ENCODE measurements at regions not wholly inside any gene's neighbourhood (a gene's known extent, or its start where the extent isn't known, plus 50 kb on each side); places are given as distances from the start of the nearest gene placed in this dataset.

GRCh38 chr17:77321649-77322513 lies 181.1 kb downstream of the SEC14L1 start:
- DNase-seq (ENCODE audit: low read depth) = no peak

- DNase-seq (ENCODE audit: low read depth) = peak; percentile 92
These were observed 182.0 kb downstream of the SEC14L1 start for GRCh38 chr17:77322514-77323412.

GRCh38 chr17:77323413-77324171 lies 182.8 kb downstream of the SEC14L1 start:
- DNase-seq (ENCODE audit: low read depth) = no peak

DNA sequence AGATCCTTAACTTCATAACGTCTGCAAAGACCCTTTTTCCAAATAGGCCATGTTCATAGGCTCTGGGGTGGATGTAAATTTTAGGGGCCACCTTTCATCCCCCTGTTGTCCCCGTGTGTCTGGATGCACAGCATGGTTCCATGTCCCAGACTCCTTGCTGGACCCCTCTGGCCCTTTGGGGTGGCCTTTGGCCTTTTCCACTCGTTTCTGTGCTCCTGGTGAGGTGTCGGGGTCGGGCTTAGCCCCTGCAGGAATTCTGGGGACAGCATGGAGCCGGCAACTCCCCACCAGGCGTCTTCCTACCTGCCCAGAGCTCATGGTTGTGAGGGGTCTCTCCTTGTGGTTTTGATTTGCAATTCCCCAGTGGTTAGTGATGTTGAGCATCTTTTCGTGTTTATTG lies 183.5 kb downstream of the SEC14L1 start:
- no peak for DNase-seq (ENCODE audit: low read depth)

DNA sequence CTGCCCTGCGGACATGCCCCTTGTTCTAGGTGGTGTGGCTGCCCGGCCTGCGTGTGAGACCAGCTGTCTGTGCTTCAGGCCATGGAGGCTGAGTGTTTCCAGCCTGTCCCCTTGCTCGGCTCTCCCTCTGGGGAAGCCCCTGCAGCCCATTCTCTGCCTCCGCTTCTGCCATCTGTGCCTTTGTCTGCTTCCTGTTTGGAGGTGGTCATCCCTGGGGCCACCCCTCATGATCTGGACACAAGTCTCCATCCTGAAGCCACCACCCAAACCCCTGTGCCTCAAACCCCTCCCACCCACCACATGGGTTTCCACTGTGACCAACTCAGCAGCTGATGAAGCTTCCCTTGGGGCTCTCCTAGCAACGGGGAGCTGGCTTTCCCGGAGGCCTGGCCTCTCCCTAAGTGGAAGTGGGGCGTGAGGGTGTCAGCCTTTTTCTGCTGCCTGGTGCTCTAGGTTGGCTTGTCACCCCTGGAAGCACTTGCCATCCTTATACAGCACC lies 184.9 kb downstream of the SEC14L1 start:
- DNase-seq (ENCODE audit: low read depth) = no peak

DNA sequence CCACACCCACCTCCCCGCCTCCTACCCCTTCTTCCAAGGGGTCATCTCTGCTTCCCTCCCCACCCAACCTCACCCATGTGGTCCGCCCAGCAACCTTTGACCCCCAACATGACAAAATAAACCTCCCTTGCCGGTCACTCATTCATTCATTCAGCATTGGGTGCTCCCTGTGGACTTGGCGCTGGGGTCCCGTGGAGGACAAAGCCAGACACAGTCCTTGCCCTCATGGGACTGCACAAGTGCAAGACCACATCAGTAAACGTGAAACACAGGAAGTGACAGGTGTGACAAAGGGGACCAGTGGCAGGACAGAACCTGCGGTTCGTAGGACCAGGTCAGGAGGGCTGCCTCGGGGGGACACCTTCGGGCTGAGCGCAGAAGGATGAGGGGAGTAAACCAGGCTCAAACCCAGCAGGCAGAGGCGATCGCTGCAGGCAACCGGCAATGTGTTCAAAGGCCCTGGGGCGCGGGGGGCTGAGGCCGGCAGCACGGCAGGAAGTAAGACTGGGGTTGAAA lies 185.4 kb downstream of the SEC14L1 start:
- DNase-seq (ENCODE audit: low read depth) = no peak

GRCh38 chr17:77326636-77327035 lies 185.9 kb downstream of the SEC14L1 start:
- no peak for DNase-seq (ENCODE audit: low read depth)

- no peak for DNase-seq (ENCODE audit: low read depth)
These were observed 186.4 kb downstream of the SEC14L1 start for GRCh38 chr17:77327181-77327565.

DNA sequence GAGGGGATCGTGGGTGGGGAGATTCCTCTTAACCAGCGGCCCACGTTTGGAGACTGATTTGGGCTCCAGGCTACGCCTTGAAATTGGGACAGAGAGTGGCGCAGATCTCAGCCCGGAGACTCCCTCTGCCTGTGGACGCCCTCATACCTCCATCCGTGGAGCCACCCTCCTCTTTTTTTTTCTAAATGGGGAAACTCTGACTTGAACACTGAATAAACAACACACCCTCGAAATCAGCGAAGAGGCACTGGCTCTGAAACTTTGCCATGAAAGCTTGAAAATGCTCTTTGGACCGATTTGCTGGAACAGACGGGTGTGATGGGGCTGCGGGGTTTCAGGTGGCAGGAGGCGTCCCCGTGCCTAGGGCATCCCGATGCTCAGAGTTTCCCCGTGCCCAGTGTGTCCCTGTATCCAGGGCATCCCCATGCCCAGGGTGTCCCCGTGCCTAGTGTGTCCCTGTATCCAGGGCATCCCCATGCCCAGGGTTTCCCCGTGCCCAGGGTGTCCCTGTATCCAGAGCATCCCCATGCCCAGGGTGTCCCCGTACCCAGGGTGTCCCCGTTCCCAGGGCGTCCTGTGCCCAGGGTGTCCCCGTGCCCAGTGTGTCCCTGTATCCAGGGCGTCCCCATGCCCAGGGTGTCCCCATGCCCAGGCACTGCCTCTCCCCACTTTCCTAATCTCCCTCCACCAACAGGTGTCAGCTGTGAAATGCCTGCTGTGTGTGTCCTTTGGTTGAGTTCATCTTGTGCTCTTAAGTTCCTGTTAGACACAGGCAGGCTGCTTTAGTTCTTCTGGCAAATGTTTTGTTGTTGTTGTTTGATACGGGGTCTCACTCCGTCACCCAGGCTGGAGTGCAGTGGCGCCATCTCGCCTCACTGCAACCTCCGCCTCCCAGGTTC lies 187.0 kb downstream of the SEC14L1 start:
- no peak for DNase-seq (ENCODE audit: low read depth)

GRCh38 chr17:77328823-77329740 lies 188.3 kb downstream of the SEC14L1 start:
- DNase-seq (ENCODE audit: low read depth) = no peak

DNA sequence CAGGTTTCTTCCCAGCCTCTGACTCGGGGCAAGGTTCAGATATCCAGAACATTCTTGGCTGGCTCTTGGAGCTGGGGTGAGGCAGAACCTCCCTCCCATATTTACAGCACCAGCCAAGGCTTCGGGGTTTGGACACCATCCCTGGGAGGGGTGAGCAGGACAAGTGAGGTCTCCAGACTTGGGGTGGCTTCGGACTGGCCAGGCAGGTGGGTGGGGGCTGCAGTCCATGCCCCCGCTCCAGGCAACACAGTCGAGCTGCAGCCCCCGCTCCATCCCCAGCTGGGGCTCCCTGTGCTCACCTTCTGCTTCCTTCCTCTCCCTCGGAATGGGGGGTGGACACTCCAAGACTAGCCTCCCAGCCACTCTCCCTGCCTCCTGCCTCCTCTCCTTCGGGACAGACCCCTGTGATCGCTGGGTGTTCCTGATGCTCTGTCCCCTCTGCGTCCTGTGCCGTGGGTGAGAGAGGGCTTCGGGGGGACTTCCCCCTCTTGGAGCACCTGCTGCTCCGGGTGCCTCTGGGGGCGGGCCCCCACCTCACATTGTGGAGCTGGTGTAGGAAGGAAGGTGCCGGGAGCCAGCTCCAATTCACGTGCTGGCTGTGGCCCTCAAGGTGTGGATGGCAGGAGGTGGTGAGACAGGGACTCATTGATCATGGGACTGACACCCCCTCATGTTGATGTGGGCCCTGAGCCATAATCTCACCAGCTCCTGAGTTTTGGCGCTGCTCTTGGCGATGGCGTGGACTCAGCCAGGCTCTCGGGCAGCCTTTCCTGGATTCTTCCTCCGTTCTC lies 189.2 kb downstream of the SEC14L1 start:
- no peak for DNase-seq (ENCODE audit: low read depth)

- DNase-seq (ENCODE audit: low read depth) = no peak
These were observed 189.9 kb downstream of the SEC14L1 start for GRCh38 chr17:77330602-77331081.

DNA sequence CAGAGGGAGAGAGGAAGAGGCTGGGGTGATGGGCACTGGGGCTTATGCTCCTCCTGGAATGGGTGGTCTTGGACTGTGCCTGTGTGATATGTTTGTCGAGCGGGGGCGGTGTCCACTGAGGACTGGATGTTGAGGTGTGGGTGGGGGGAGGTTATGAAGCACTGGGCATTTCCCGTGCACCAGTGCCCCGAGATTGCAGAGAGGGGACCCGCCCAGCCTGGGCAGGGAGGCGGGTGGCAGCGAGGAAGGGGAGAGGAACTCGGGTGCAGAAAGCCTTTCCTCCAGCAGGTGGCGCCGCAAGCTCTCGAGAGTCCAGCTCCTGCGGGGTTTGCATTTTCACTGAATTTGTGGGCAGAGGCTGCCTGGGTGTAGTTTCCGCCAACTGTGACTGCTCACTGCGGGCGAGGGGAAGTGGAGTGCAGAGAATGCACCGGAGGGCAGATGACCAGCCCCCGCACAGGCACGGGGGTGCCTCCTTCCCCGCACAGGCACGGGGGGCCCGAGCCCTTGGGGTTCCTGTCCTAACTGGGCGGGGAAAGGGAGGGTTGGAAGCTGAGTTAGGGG lies 190.6 kb downstream of the SEC14L1 start:
- DNase-seq (ENCODE audit: low read depth) = no peak

DNA sequence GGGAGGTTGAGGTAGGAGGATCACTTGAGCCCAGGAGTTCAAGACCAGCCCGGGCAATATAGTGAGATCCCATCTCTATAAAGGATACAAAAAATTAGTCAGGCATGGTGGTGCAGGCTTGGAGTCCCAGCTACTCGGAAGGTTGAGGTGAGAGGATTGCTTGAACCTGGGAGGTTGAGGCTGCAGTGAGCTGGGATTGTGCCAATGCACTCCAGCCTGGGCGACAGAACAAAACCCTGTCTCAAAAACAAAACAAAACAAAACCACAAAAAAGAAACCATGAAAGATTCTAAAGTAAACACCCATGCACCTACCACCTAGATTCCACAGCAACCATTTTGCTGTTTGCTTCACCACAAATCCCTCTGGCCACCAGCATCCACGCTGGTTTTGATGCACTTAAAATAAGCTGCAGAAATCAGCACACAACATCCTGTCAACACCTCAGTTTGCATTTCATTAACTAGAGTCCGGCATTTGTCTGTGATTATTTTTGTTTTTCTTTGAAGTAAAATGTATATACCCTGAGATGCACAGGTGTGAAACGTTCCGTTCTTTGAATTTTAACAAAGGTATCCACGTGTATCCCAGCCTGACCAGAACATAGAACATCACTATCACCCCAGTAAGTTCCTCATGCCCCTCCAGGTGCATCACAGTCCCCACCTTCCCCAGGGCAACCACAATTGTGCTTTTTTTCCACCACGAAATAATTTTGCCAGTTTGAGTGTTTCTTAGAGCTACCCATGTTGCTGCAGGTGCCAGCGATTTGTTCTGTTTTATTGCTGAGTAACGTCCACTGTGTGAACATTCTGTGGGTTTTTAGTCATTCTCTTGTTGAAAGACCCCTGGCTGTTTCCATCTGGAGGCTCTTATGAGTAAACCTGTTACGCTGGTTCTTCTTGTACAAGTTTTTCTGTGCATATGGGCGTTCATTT lies 191.5 kb downstream of the SEC14L1 start:
- DNase-seq (ENCODE audit: low read depth) = no peak

- peak; percentile 88 for DNase-seq (ENCODE audit: low read depth)
These were observed 192.4 kb downstream of the SEC14L1 start for GRCh38 chr17:77332981-77333685.

DNA sequence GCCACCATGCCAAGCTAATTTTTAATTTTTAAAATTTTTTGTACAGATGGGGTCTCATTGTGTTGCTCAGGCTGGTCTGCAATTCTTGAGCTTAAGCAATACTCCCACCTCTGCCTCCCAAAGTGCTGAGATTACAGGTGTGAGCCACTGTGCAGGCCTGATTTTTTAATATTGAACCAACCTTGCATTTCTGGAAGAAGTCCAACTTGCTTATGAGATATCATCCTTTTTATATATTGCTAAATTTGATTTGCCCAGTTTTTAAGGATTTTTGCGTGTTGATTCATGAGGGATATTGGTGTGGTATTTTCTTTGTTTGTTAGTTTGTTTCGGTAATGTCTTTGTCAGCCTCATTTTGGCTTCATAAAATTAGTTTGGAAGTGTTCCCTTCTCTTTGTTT lies 196.4 kb downstream of the SEC14L1 start:
- no peak for DNase-seq (ENCODE audit: low read depth)

Data from HS-5 (cell line).